Astrocyte (in vitro differentiated cells and primary cell): ENCODE measurements at regions not wholly inside any gene's neighbourhood (a gene's known extent, or its start where the extent isn't known, plus 50 kb on each side); places are given as distances from the start of the nearest gene placed in this dataset.

ENCODE experiments used
- CTCF ChIP-seq: IDR thresholded peaks from 2 replicates; pipeline ENCODE4 v1.5.1; 2011; ENCODE audit warnings: low read depth, mild to moderate bottlenecking, inconsistent platforms, low read length, moderate library complexity; ENCODE audit not compliant: insufficient read depth
- EZH2 ChIP-seq: IDR thresholded peaks from 2 replicates; pipeline ENCODE4 v1.6.1; 2012; ENCODE audit warnings: mild to moderate bottlenecking, low read length, inconsistent platforms; ENCODE audit not compliant: insufficient read depth

- TF ChIP-seq CTCF (no peak), EZH2 (no peak)
These were observed 333.2 kb upstream of the MAD2L1 start for GRCh38 chr4:120399826-120400225.
